GM12873 (cell line): ENCODE measurements at regions not wholly inside any gene's neighbourhood (a gene's known extent, or its start where the extent isn't known, plus 50 kb on each side); places are given as distances from the start of the nearest gene placed in this dataset.

ENCODE experiments used
- CTCF ChIP-seq: IDR thresholded peaks from 2 replicates; pipeline ENCODE4 v1.5.1; 2012; ENCODE audit warnings: low read depth, mild to moderate bottlenecking, moderate library complexity, low read length, control low read depth; ENCODE audit not compliant: insufficient read depth; ENCODE audit errors: missing control alignments

- peak; percentile 28 for TF ChIP-seq CTCF
Measured at GRCh38 chr12:111197376-111197944, 171.4 kb downstream of the PHETA1 start.

GRCh38 chr12:111196532-111196931 lies 172.4 kb downstream of the PHETA1 start:
- no peak for TF ChIP-seq CTCF

GRCh38 chr12:111195316-111195715 lies 173.6 kb downstream of the PHETA1 start:
- no peak for TF ChIP-seq CTCF

- no peak for TF ChIP-seq CTCF
Measured at GRCh38 chr12:111194703-111195051, 174.2 kb downstream of the PHETA1 start.

GRCh38 chr12:111193977-111194702 lies 174.8 kb downstream of the PHETA1 start:
- no peak for TF ChIP-seq CTCF

GRCh38 chr12:111193496-111193895 lies 175.4 kb downstream of the PHETA1 start:
- no peak for TF ChIP-seq CTCF

- no peak for TF ChIP-seq CTCF
Measured at GRCh38 chr12:111193067-111193466, 175.8 kb downstream of the PHETA1 start.

GRCh38 chr12:111192647-111193046 lies 176.2 kb downstream of the PHETA1 start:
- TF ChIP-seq CTCF, result no peak
